ENCODE measurements at regions not wholly inside any gene's neighbourhood (a gene's known extent, or its start where the extent isn't known, plus 50 kb on each side); places are given as distances from the start of the nearest gene placed in this dataset.

DNA sequence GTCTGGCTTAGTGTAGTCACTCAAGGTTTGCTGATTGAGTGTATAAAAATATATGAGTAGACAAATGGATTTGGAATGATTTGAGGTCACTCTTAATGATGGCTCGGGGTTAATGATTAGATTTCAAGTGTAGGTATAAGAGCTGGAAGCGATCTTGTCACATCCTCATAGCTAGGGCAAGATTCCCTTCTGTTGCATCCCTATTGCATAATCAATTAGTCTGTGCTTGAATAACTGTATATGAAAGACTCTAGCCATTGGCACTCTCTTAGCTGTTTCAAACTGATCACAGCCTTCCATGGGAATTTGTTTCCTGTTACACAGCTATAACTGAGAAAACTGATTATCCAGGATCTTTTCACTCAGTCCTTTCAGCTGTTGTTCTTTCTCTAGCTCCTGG is 811.6 kb downstream of the TLE4 start:
- Histone ChIP-seq H3K79me2 (ENCODE audit: insufficient read depth, low read length) (no peaks in the 10 kb centered on the region), H3K36me3 (replicated peaks in 1 of 2; ENCODE audit: control insufficient read depth in 1 of 2, insufficient read depth in 2 of 2, low read length in 2 of 2) (no peaks in the 10 kb centered on the region), H3K4me2 (ENCODE audit: low read depth, low read length) (no peak overlapping the region), H3K4me3 (replicated peaks in 1 of 3; ENCODE audit: insufficient read depth in 1 of 3, low read depth in 2 of 3, low read length in 3 of 3) (no peak overlapping the region), H3K27me3 (ENCODE audit: control insufficient read depth in 1 of 2, insufficient read depth in 2 of 2, low read length in 2 of 2) (no peaks in the 10 kb centered on the region), H2AFZ (ENCODE audit: low read length) (no peak overlapping the region), H4K20me1 (ENCODE audit: insufficient read depth, low read length) (no peaks in the 10 kb centered on the region), H3K9ac (ENCODE audit: insufficient read depth, low read depth, low read length) (no peak overlapping the region), H3K4me1 (ENCODE audit: insufficient read depth, low read length) (no peaks in the 10 kb centered on the region), H3K27ac (ENCODE audit: extremely low read length, insufficient read depth, low read length) (no peak overlapping the region), H3K9me3 (ENCODE audit: low read length) (peaks cover 16% of the 10 kb centered on the region)
- CTCF ChIA-PET (ENCODE audit: low intra/inter-chr PET ratio, low total read pairs): no interaction called here
- WGBS (ENCODE audit: low lambda C conversion rate): 0% methylated on average over 2 of the region's 2 CpGs
- no TSS peak for BruUV-seq (replicated peaks)
- ATAC-seq (no peak), DNase-seq (ENCODE audit: low spot score) (no peak), FAIRE-seq (no peak)
- in situ Hi-C loops (cut with HindIII; ENCODE audit: extremely low pct_ligation_motif_present, low pct_unique_long_range_greater_than_20kb): no loop called here
- TF ChIP-seq CEBPB (IDR thresholded peaks at IDR 0.05; ENCODE audit: borderline replicate concordance, low read depth, low read length) (peak; percentile 28; the same call in 1 of the 2 replicates), ZNF773 (CRISPR knock-in tag; IDR thresholded peaks at IDR 0.05; ENCODE audit: borderline replicate concordance) (no peak)
- POLR2A ChIA-PET: no interaction called here
- intact Hi-C loops (cut with micrococcal nuclease; ENCODE audit: unreplicated experiment): no loop called here

DNA sequence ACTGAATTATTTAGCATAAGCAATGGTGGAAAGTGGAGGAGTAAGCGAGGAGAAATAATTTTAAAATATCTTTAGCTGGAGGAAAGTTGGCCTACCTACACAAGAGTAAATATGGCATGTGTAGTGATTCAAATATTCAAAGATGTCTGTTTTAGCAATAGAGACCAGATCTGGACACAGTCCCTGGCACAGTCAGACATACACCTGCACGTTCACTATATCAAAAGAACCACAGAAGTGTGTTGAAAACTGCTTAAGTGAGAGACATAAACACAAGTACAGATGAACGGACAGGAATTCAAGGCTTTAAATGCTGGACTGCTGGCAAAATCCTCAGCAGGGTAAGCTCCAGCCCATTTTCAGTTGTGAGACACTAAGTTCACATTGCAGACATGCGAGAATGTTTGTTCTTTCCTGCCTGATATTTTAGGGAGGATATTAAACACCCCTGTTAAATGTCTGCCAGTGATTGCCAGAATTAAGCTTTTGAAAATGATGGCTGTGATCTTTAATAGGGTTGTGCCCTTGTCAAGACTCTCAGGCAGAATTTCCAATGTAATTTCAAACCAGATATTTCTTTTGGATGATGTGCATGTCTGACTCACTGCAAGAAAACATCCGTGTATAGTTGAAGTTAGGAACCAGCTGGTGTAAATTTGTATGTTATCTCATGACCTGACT is 810.6 kb downstream of the TLE4 start:
- intact Hi-C loops (cut with micrococcal nuclease; ENCODE audit: unreplicated experiment): no loop called here
- no peak for ATAC-seq
- H3K4me1 ChIP-seq (ENCODE audit: insufficient read depth, low read length): no peaks in the 10 kb centered on the region
- BruUV-seq (replicated peaks): no TSS peak
- no peak overlapping the region for H3K4me2 ChIP-seq (ENCODE audit: low read depth, low read length)
- no peak overlapping the region for H3K4me3 ChIP-seq (replicated peaks in 1 of 3; ENCODE audit: insufficient read depth in 1 of 3, low read depth in 2 of 3, low read length in 3 of 3)
- H2AFZ ChIP-seq (ENCODE audit: low read length): no peak overlapping the region
- TF ChIP-seq ZNF678 (CRISPR knock-in tag; IDR thresholded peaks at IDR 0.05): no peak
- TF ChIP-seq, protein P1, sequence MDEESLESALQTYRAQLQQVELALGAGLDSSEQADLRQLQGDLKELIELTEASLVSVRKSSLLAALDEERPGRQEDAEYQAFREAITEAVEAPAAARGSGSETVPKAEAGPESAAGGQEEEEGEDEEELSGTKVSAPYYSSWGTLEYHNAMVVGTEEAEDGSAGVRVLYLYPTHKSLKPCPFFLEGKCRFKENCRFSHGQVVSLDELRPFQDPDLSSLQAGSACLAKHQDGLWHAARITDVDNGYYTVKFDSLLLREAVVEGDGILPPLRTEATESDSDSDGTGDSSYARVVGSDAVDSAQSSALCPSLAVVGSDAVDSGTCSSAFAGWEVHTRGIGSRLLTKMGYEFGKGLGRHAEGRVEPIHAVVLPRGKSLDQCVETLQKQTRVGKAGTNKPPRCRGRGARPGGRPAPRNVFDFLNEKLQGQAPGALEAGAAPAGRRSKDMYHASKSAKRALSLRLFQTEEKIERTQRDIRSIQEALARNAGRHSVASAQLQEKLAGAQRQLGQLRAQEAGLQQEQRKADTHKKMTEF (CRISPR knock-in tag; IDR thresholded peaks at IDR 0.05): no peak
- TF ChIP-seq WIZ (CRISPR knock-in tag; IDR thresholded peaks at IDR 0.05): no peak
- peaks cover 9% of the 10 kb centered on the region for H3K9me3 ChIP-seq (ENCODE audit: low read length)
- in situ Hi-C loops (cut with HindIII; ENCODE audit: extremely low pct_ligation_motif_present, low pct_unique_long_range_greater_than_20kb): no loop called here
- H3K79me2 ChIP-seq (ENCODE audit: insufficient read depth, low read length): no peaks in the 10 kb centered on the region
- no peaks in the 10 kb centered on the region for H4K20me1 ChIP-seq (ENCODE audit: insufficient read depth, low read length)
- no peak for DNase-seq (ENCODE audit: low spot score)
- H3K9ac ChIP-seq (ENCODE audit: insufficient read depth, low read depth, low read length): no peak overlapping the region
- no peak for FAIRE-seq
- H3K27me3 ChIP-seq (ENCODE audit: control insufficient read depth in 1 of 2, insufficient read depth in 2 of 2, low read length in 2 of 2): no peaks in the 10 kb centered on the region
- no peak overlapping the region for H3K27ac ChIP-seq (ENCODE audit: extremely low read length, insufficient read depth, low read length)
- ChIA-PET POLR2A (no interaction called here), CTCF (ENCODE audit: low intra/inter-chr PET ratio, low total read pairs) (no interaction called here)
- H3K36me3 ChIP-seq (replicated peaks in 1 of 2; ENCODE audit: control insufficient read depth in 1 of 2, insufficient read depth in 2 of 2, low read length in 2 of 2): no peaks in the 10 kb centered on the region
- 2% methylated on average over 5 of the region's 5 CpGs for WGBS (ENCODE audit: low lambda C conversion rate)
